Psoas muscle (tissue), 7 donors: ENCODE measurements at regions not wholly inside any gene's neighbourhood (a gene's known extent, or its start where the extent isn't known, plus 50 kb on each side); places are given as distances from the start of the nearest gene placed in this dataset.

Source experiments
- ATAC-seq, 4 donors: fragments of 200-7000 bp; cut with Tn5 transposase; one replicate each; pipeline ENCODE4 v1.9.1; 2020; ENCODE audit warnings: moderate library complexity in 3 of 4, mild to moderate bottlenecking in 2 of 4
- DNase-seq, 2 donors: peaks; one replicate each; pipeline ENCODE4 v3.0.0-alpha.2; 2020
- H3K27ac ChIP-seq: fragments of 200-600 bp; one replicate; pipeline ENCODE4 v1.8.0; 2022
- H3K27me3 ChIP-seq, 3 donors: fragments of 200-600 bp in 1 of 3; one replicate each; pipeline versions ENCODE4 v1.6.1 to v1.8.0; 2013 to 2022; ENCODE audit warnings: low read length in 2 of 3, mild to moderate bottlenecking in 2 of 3, moderate library complexity in 1 of 3; ENCODE audit not compliant: insufficient read depth in 3 of 3
- H3K36me3 ChIP-seq, 2 donors: fragments of 200-600 bp in 1 of 2; one replicate each; pipeline versions ENCODE4 v1.6.1 to v1.8.0; 2013 to 2022; ENCODE audit warnings: low read depth in 1 of 2, mild to moderate bottlenecking in 1 of 2, moderate library complexity in 1 of 2; ENCODE audit not compliant: insufficient read depth in 1 of 2
- H3K4me1 ChIP-seq: fragments of 200-600 bp; one replicate; pipeline ENCODE4 v1.8.0; 2022
- H3K4me3 ChIP-seq: fragments of 200-600 bp; one replicate; pipeline ENCODE4 v1.8.0; 2022; ENCODE audit warnings: mild to moderate bottlenecking
- H3K9me3 ChIP-seq: fragments of 200-600 bp; one replicate; pipeline ENCODE4 v1.8.0; 2022
- CTCF ChIP-seq: fragments of 200-600 bp; IDR thresholded peaks from one replicate; pipeline ENCODE4 v1.8.0; 2022; ENCODE audit warnings: antibody characterized with exemption
- WGBS, 3 donors: extraction: QIAGEN DNeasy Blood & Tissue Kit; methylation state at CpG; one replicate each; pipeline versions ENCODE4 v1.1.6 to v1.1.7; 2013; 5-methylcytosine and 5-hydroxymethylcytosine counted together
- intact Hi-C, 2 donors: fragments of 100-400 bp; cut with DNase I; formaldehyde crosslinking; loops; one replicate each; pipeline versions ENCODE4 v1.11.0 to v1.14.2; 2022
- donor health status: healthy with polysubstance abuse.
- donor health status: DM: no; HTN: no; CAD: no; lungs with moderate emphysema.
- donor health status: Bipolar disorder and iron deficiency.
- donor health status: healthy.
- donor health status: DM: yes; HTN: yes; CAD: no.
- donor health status: DM: no; HTN: no; CAD: no.
- donor health status: DM: yes; HTN: yes; CAD: no.

GRCh38 chr5:161165998-161166660, 314.1 kb upstream of the ATP10B start:
- intact Hi-C loops: no loop called here
- Histone ChIP-seq H3K36me3 (no peaks in the 10 kb centered on the region), H3K9me3 (no peaks in the 10 kb centered on the region), H3K4me3 (no peak overlapping the region), H3K27me3 (no peaks in the 10 kb centered on the region), H3K4me1 (no peaks in the 10 kb centered on the region), H3K27ac (no peak overlapping the region)
- no peak for DNase-seq
- no peak for ATAC-seq
- no peak for TF ChIP-seq CTCF
- WGBS, 3 donors: 93 to 96% (median 94%) methylated on average over 22 to 30 of the region's 30 CpGs

- no peaks in the 10 kb centered on the region for H3K4me1 ChIP-seq
- no peak for TF ChIP-seq CTCF
- no peak overlapping the region for H3K27ac ChIP-seq
- H3K36me3 ChIP-seq: no peaks in the 10 kb centered on the region
- no peak overlapping the region for H3K4me3 ChIP-seq
- ATAC-seq (no peak), DNase-seq (no peak)
- H3K9me3 ChIP-seq: no peaks in the 10 kb centered on the region
- intact Hi-C loops: no loop called here
- WGBS, 3 donors: 79 to 87% (median 85%) methylated on average over 2 of the region's 2 CpGs
- H3K27me3 ChIP-seq: no peaks in the 10 kb centered on the region
These were observed 305.9 kb upstream of the ATP10B start for GRCh38 chr5:161157925-161158324.

- H3K9me3 ChIP-seq: no peaks in the 10 kb centered on the region
- H3K4me1 ChIP-seq: no peaks in the 10 kb centered on the region
- no peak overlapping the region for H3K27ac ChIP-seq
- no peaks in the 10 kb centered on the region for H3K36me3 ChIP-seq
- intact Hi-C loops: no loop called here
- no peak overlapping the region for H3K4me3 ChIP-seq
- no peaks in the 10 kb centered on the region for H3K27me3 ChIP-seq
- TF ChIP-seq CTCF: no peak
- ATAC-seq: no peak
- WGBS, 3 donors: 84 to 97% (median 86%) methylated on average over 1 of the region's 1 CpG
- no peak for DNase-seq
These were observed 303.4 kb upstream of the ATP10B start for GRCh38 chr5:161155451-161155850.

- H3K4me1 ChIP-seq: no peaks in the 10 kb centered on the region
- H3K4me3 ChIP-seq: no peak overlapping the region
- no peaks in the 10 kb centered on the region for H3K36me3 ChIP-seq
- H3K9me3 ChIP-seq: no peaks in the 10 kb centered on the region
- no peak for TF ChIP-seq CTCF
- 76 to 78% (median 77%) methylated on average over 2 of the region's 2 CpGs for WGBS, 3 donors
- no peak for ATAC-seq
- no peak overlapping the region for H3K27ac ChIP-seq
- DNase-seq: no peak
- intact Hi-C loops: no loop called here
- no peaks in the 10 kb centered on the region for H3K27me3 ChIP-seq
These were observed 300.5 kb upstream of the ATP10B start for GRCh38 chr5:161152415-161152940.

- Histone ChIP-seq H3K4me3 (no peak overlapping the region), H3K27me3 (no peaks in the 10 kb centered on the region), H3K4me1 (no peaks in the 10 kb centered on the region), H3K36me3 (no peaks in the 10 kb centered on the region), H3K27ac (no peak overlapping the region), H3K9me3 (no peaks in the 10 kb centered on the region)
- TF ChIP-seq CTCF: no peak
- DNase-seq: no peak
- ATAC-seq: no peak
- WGBS, 3 donors: 83 to 84% (median 83%) methylated on average over 2 of the region's 2 CpGs
- intact Hi-C loops: no loop called here
These were observed 298.5 kb upstream of the ATP10B start for GRCh38 chr5:161150441-161150988.
